Cardiac fibroblast (primary cell): ENCODE measurements at regions not wholly inside any gene's neighbourhood (a gene's known extent, or its start where the extent isn't known, plus 50 kb on each side); places are given as distances from the start of the nearest gene placed in this dataset.

Experiments
- DNase-seq, 2 donors: peaks; one replicate each; pipeline versions ENCODE4 v3.0.0 to v3.0.0-alpha.2; 2010; ENCODE audit warnings: low read depth in 2 of 2
- H3K4me3 ChIP-seq, 2 donors: replicated peaks in 1 of 2; 1 replicate in 1 of 2; 2 replicates in 1 of 2; pipeline ENCODE4 v1.5.1; 2011; ENCODE audit warnings: low read depth in 2 of 2, low read length in 2 of 2, mild to moderate bottlenecking in 2 of 2, moderate library complexity in 1 of 2
- CTCF ChIP-seq: IDR thresholded peaks from one replicate; pipeline ENCODE4 v1.5.1; 2011; ENCODE audit warnings: low read depth, mild to moderate bottlenecking, low read length, inconsistent platforms

- no peak overlapping the region for H3K4me3 ChIP-seq
- TF ChIP-seq CTCF = no peak
- no peak for DNase-seq
These were observed 459.5 kb upstream of the PDE3A start for GRCh38 chr12:19908830-19909229.

DNA sequence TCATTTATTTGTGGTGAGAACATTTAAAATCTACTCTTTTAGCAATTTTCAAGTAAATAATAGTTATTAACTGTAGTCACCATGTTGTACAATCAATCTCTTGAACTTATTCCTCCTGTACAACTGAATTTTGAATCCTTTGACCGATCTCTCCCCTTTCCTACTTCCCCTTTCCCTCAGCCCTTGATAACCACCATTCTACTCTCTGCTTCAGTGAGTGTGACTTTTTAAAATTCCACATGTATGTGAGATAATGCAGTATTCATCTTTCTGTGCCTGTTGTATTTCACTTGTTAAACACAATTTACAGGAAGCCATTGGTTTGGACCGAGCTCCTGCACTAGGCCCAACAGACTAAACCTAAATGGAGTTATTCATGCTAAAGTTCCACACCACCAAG lies 458.9 kb upstream of the PDE3A start:
- DNase-seq = no peak
- no peak overlapping the region for H3K4me3 ChIP-seq
- no peak for TF ChIP-seq CTCF

- TF ChIP-seq CTCF = no peak
- no peak overlapping the region for H3K4me3 ChIP-seq
- DNase-seq = peak in 1 of 2 donors; percentile 16
These were observed 457.7 kb upstream of the PDE3A start for GRCh38 chr12:19910681-19911080.

- TF ChIP-seq CTCF = no peak
- H3K4me3 ChIP-seq = no peak overlapping the region
- peak in 1 of 2 donors; percentile 3 for DNase-seq
These were observed 455.3 kb upstream of the PDE3A start for GRCh38 chr12:19912991-19913390.

DNA sequence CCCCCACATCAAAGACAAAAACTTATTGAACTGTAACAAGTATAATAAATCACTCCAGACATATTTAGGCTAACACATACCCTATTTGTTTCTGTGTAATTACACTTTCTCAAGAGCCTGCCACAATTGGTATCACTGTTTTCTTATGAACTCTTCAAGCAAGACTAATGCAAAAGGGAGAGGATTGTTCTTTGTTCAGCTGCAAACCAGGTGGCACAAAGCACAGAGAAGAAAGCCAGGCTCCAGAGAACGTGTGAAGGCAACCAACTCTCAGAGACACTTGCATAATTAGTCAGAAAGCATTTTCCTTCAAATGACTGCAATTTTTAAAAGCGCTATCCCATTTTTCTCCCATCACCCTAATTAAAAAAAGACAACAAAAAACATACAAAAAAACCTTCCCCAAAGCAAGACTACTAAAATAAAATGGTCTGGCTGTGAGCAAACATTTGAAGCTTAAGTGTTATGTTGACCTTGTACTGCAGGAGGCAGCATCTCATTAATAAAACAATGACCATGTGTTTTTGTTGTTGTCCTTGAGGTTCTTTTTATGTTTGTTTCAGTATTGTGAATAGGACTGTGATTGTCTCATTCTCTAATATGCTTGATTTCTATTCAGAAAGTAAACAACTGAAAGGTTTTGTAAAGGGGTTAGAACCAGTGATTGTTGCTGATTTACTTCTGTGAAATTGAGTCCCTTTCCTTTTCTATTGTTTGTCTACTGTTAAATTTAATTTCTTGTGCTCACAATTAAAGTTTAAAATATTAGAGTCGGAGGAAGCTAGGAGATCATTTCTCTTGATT lies 452.7 kb upstream of the PDE3A start:
- no peak overlapping the region for H3K4me3 ChIP-seq
- peak; percentile 55 for TF ChIP-seq CTCF
- peak; percentile 78 to 81 for DNase-seq

DNA sequence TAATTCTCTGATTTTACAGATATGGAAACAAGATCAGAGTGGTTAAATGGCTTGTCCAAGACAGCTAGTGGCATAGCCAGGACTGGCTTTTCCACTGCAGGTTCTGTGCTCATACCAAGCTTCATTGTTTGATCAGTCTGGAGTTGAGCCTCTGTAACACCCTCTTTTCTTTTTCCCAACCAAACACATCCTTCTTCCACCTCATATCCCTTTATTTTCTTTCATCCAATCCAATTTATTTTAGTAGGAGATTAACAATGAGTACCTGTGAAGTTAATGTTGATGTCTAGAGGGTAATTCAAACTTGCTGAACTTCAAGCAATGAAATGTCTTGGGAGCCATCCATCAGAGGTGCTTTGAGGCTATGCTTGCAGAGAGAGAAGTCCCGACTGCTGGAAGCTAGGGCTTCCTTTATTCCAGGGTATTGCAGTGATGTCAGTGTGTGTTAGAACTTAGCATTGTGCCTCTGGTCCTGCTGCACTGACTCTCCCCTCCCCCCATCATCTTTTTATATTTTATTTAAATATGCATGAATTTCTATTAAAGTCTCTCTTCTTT lies 452.1 kb upstream of the PDE3A start:
- H3K4me3 ChIP-seq = no peak overlapping the region
- DNase-seq = no peak
- TF ChIP-seq CTCF = no peak
